NCI-H2227 (cell line): ENCODE measurements at regions not wholly inside any gene's neighbourhood (a gene's known extent, or its start where the extent isn't known, plus 50 kb on each side); places are given as distances from the start of the nearest gene placed in this dataset.

ENCODE experiments used
- DNase-seq: peaks from one replicate; lab custom pipeline; 2025; ENCODE audit not compliant: unreplicated experiment; lab: John Stamatoyannopoulos, UW

GRCh38 chr21:18460979-18461378 is 57.4 kb upstream of the TMPRSS15 start:
- no peak for DNase-seq

- DNase-seq = no peak
Measured at GRCh38 chr21:18461743-18462142, 58.2 kb upstream of the TMPRSS15 start.

GRCh38 chr21:18467715-18468114 is 64.1 kb upstream of the TMPRSS15 start:
- no peak for DNase-seq

GRCh38 chr21:18468790-18469189 is 65.2 kb upstream of the TMPRSS15 start:
- DNase-seq = no peak

- no peak for DNase-seq
Measured at GRCh38 chr21:18476639-18477038, 73.1 kb upstream of the TMPRSS15 start.

- DNase-seq = no peak
Measured at GRCh38 chr21:18477043-18477442, 73.5 kb upstream of the TMPRSS15 start.

- no peak for DNase-seq
Measured at GRCh38 chr21:18478513-18478912, 74.9 kb upstream of the TMPRSS15 start.

GRCh38 chr21:18488252-18488651 is 84.7 kb upstream of the TMPRSS15 start:
- DNase-seq = no peak

GRCh38 chr21:18493422-18493821 is 89.8 kb upstream of the TMPRSS15 start:
- no peak for DNase-seq

GRCh38 chr21:18495523-18495922 is 91.9 kb upstream of the TMPRSS15 start:
- no peak for DNase-seq

- DNase-seq = no peak
Measured at GRCh38 chr21:18498431-18498830, 94.8 kb upstream of the TMPRSS15 start.

GRCh38 chr21:18499761-18500376 is 96.3 kb upstream of the TMPRSS15 start:
- peak; percentile 71 for DNase-seq

- peak; percentile 48 for DNase-seq
Measured at GRCh38 chr21:18518054-18518481, 114.5 kb upstream of the TMPRSS15 start.

GRCh38 chr21:18521204-18521603 is 117.6 kb upstream of the TMPRSS15 start:
- no peak for DNase-seq

- peak; percentile 54 for DNase-seq
Measured at GRCh38 chr21:18522181-18522972, 118.8 kb upstream of the TMPRSS15 start.

GRCh38 chr21:18524097-18524880 is 120.7 kb upstream of the TMPRSS15 start:
- DNase-seq = no peak

- peak; percentile 56 for DNase-seq
Measured at GRCh38 chr21:18529254-18529653, 125.7 kb upstream of the TMPRSS15 start.

- no peak for DNase-seq
Measured at GRCh38 chr21:18542081-18542480, 138.5 kb upstream of the TMPRSS15 start.

- no peak for DNase-seq
Measured at GRCh38 chr21:18545908-18546307, 142.3 kb upstream of the TMPRSS15 start.

GRCh38 chr21:18547347-18547746 is 143.8 kb upstream of the TMPRSS15 start:
- no peak for DNase-seq

GRCh38 chr21:18548249-18548648 is 144.7 kb upstream of the TMPRSS15 start:
- DNase-seq = no peak
